Endothelial cell of umbilical vein (primary cell): ENCODE measurements at regions not wholly inside any gene's neighbourhood (a gene's known extent, or its start where the extent isn't known, plus 50 kb on each side); places are given as distances from the start of the nearest gene placed in this dataset.
A peak's percentile ranks its signal among the peaks of the same experiment; 100 is the strongest.

Experiments
- BruUV-seq: library from RNA; stranded (reverse); fragments of 400-500 nt; replicated peaks from 2 replicates; lab custom pipeline; 2021; lab: Mats Ljungman, UMichigan
- CTCF ChIA-PET: fragments of 300-600, 350-600 bp; sonication (Branson Sonifier 250); formaldehyde crosslinking; loops from one replicate; lab custom pipeline; 2021; ENCODE audit warnings: antibody characterized with exemption, inconsistent platforms; lab: Charles Lee
- POLR2A ChIA-PET: fragments of 300-600, 350-600 bp; sonication (Branson Sonifier 250); formaldehyde crosslinking; loops from one replicate; lab custom pipeline; 2021; ENCODE audit warnings: antibody characterized with exemption, inconsistent platforms; lab: Charles Lee
- DNase-seq: peaks from one replicate; pipeline ENCODE4 v3.0.0-alpha.2; 2011; ENCODE audit warnings: low read depth, low spot score
- FAIRE-seq: peaks from 2 replicates; lab custom pipeline; 2011; peaks lifted over from hg19 to GRCh38; lab: Jason Lieb, UNC
- H2AFZ ChIP-seq: 2 replicates; pipeline ENCODE4 v1.6.0; 2012; ENCODE audit warnings: low read depth, low read length, control low read depth, inconsistent platforms
- H3K27ac ChIP-seq: 2 replicates; pipeline ENCODE4 v1.5.1; 2011; ENCODE audit warnings: low read depth, mild to moderate bottlenecking, control low read depth, low read length, moderate library complexity; ENCODE audit not compliant: insufficient read depth
- H3K27me3 ChIP-seq, 2 experiments: 2 replicates each; pipeline versions ENCODE4 v1.6.0 to v1.6.1; 2011; ENCODE audit warnings: low read length in 2 of 2, mixed read lengths in 1 of 2; ENCODE audit not compliant: control insufficient read depth in 2 of 2, insufficient read depth in 2 of 2
- H3K36me3 ChIP-seq, 2 experiments: 2 replicates in 1 of 2; 3 replicates in 1 of 2; pipeline ENCODE4 v1.5.1; 2011; ENCODE audit warnings: low read length in 2 of 2, mild to moderate bottlenecking in 1 of 2, moderate library complexity in 1 of 2; ENCODE audit not compliant: control insufficient read depth in 2 of 2, insufficient read depth in 2 of 2; ENCODE audit errors: extremely low read depth in 1 of 2
- H3K4me1 ChIP-seq: 3 replicates; pipeline ENCODE4 v1.5.1; 2011; ENCODE audit warnings: mild to moderate bottlenecking, low read length; ENCODE audit not compliant: control insufficient read depth, insufficient read depth; ENCODE audit errors: extremely low read depth
- H3K4me2 ChIP-seq: 2 replicates; pipeline ENCODE4 v1.6.1; 2011; ENCODE audit warnings: low read length, control low read depth, mixed read lengths; ENCODE audit not compliant: insufficient read depth
- H3K4me3 ChIP-seq, 3 experiments: fragments of 200-600 bp in 1 of 3; sonication (generic), shearing (Covaris generic) in 1 of 3; replicated peaks in 1 of 3; 2 replicates each; pipeline ENCODE4 v1.5.1; 2011 to 2016; ENCODE audit warnings: control low read depth in 3 of 3, low read length in 3 of 3, mild to moderate bottlenecking in 2 of 3, inconsistent platforms in 1 of 3, low read depth in 1 of 3, moderate library complexity in 1 of 3; ENCODE audit not compliant: insufficient read depth in 1 of 3
- H3K79me2 ChIP-seq: 2 replicates; pipeline ENCODE4 v1.6.0; 2012; ENCODE audit warnings: low read length, inconsistent platforms; ENCODE audit not compliant: control insufficient read depth, insufficient read depth
- H3K9ac ChIP-seq: replicated peaks from 2 replicates; pipeline ENCODE3; 2011; ENCODE audit warnings: low read length, control low read depth; ENCODE audit not compliant: insufficient read depth; ENCODE audit errors: extremely low read depth
- H3K9me1 ChIP-seq: replicated peaks from 3 replicates; pipeline ENCODE4 v1.6.0; 2011; ENCODE audit warnings: mild to moderate bottlenecking, low read length; ENCODE audit not compliant: control insufficient read depth, insufficient read depth; ENCODE audit errors: extremely low read depth
- H3K9me3 ChIP-seq: replicated peaks from 2 replicates; pipeline ENCODE4 v1.5.1; 2012; ENCODE audit warnings: low read length, inconsistent platforms; ENCODE audit not compliant: control insufficient read depth, insufficient read depth
- H4K20me1 ChIP-seq: replicated peaks from 2 replicates; pipeline ENCODE3; 2011; ENCODE audit warnings: mild to moderate bottlenecking, low read length; ENCODE audit not compliant: control insufficient read depth, insufficient read depth; ENCODE audit errors: extremely low read depth
- CTCF ChIP-seq, 2 donors: IDR thresholded peaks; 1 replicate in 1 of 2; 2 replicates in 1 of 2; pipeline ENCODE4 v1.5.1; 2011; ENCODE audit warnings: low read length in 2 of 2, mild to moderate bottlenecking in 2 of 2, moderate library complexity in 2 of 2, control low read depth in 1 of 2, inconsistent platforms in 1 of 2, low read depth in 1 of 2; ENCODE audit not compliant: insufficient read depth in 1 of 2; ENCODE audit errors: extremely low read depth in 1 of 2
- EZH2 ChIP-seq: IDR thresholded peaks from 2 replicates; pipeline ENCODE4 v1.6.1; 2012; ENCODE audit warnings: borderline replicate concordance, low read depth, mild to moderate bottlenecking, moderate library complexity, low read length, inconsistent platforms; ENCODE audit not compliant: severe bottlenecking
- FOS ChIP-seq: IDR thresholded peaks from 2 replicates; pipeline ENCODE4 v1.6.1; 2011; ENCODE audit warnings: mild to moderate bottlenecking, low read length, moderate library complexity, borderline replicate concordance; ENCODE audit not compliant: insufficient read depth
- GATA2 ChIP-seq: IDR thresholded peaks from 2 replicates; pipeline ENCODE4 v1.7.0; 2011; ENCODE audit warnings: low read depth, mild to moderate bottlenecking, moderate library complexity, mixed read lengths, low read length; ENCODE audit not compliant: insufficient read length, insufficient read depth
- JUN ChIP-seq: IDR thresholded peaks from 2 replicates; pipeline ENCODE4 v1.6.1; 2011; ENCODE audit warnings: borderline replicate concordance, low read depth; ENCODE audit not compliant: insufficient read length, insufficient read depth
- MAX ChIP-seq: IDR thresholded peaks from 2 replicates; pipeline ENCODE4 v1.6.1; 2011; ENCODE audit not compliant: insufficient read depth, insufficient read length
- MYC ChIP-seq: IDR thresholded peaks from one replicate; pipeline ENCODE4 v1.6.1; 2011; ENCODE audit warnings: mild to moderate bottlenecking, low read depth, low read length
- POLR2A ChIP-seq: IDR thresholded peaks from 2 replicates; pipeline ENCODE4 v1.6.1; 2012; ENCODE audit warnings: low read depth, mild to moderate bottlenecking, control low read depth, low read length
- POLR2AphosphoS5 ChIP-seq: IDR thresholded peaks from 2 replicates; pipeline ENCODE4 v1.6.1; 2012; ENCODE audit warnings: low read depth, mild to moderate bottlenecking, control low read depth, low read length, moderate library complexity; ENCODE audit not compliant: insufficient read depth
- dilution Hi-C: fragments of 300-500 bp; cut with MboI; formaldehyde crosslinking; loops from one replicate; pipeline ENCODE4 v1.15.0; 2019; ENCODE audit warnings: low sequenced_read_pairs; ENCODE audit not compliant: extremely low pct_ligation_motif_present
- intact Hi-C: fragments of 100-400 bp; cut with micrococcal nuclease; formaldehyde crosslinking; loops from one replicate; pipeline ENCODE4 v1.10.0; 2022

- no peak overlapping the region for H3K9ac ChIP-seq
- H3K79me2 ChIP-seq, result no peaks in the 10 kb centered on the region
- H3K4me3 ChIP-seq, result no peak overlapping the region
- TF ChIP-seq CTCF (IDR thresholded peaks at IDR 0.05; ENCODE audit: extremely low read depth in 1 of 2, insufficient read depth in 1 of 2, low read depth in 1 of 2, low read length in 2 of 2) (no peak), POLR2A (no peak), JUN (no peak), FOS (no peak), MAX (no peak), GATA2 (no peak), MYC (no peak), POLR2AphosphoS5 (no peak), EZH2 (no peak)
- POLR2A ChIA-PET, result interaction anchor here (0.5 to 1.8 kb wide), 5 partner anchors 15 to 147 kb away, joined by 3 to 6 read pairs (median 4); partner anchors contain the start of gene MAML3
- FAIRE-seq (no peak), DNase-seq (peak; percentile 29)
- no peaks in the 10 kb centered on the region for H3K27me3 ChIP-seq
- H3K36me3 ChIP-seq, result no peaks in the 10 kb centered on the region
- CTCF ChIA-PET, result interaction anchor here (0.8 to 2.9 kb wide), 13 partner anchors 8 to 581 kb away, joined by 3 to 11 read pairs (median 5); partner anchors contain the start of gene MAML3
- no peak overlapping the region for H3K27ac ChIP-seq
- no peaks in the 10 kb centered on the region for H3K9me3 ChIP-seq
- dilution Hi-C loops, result no loop called here
- no TSS peak for BruUV-seq
- H2AFZ ChIP-seq, result peak overlapping the region; percentile 48
- H3K4me1 ChIP-seq, result peaks cover 43% of the 10 kb centered on the region
- H3K9me1 ChIP-seq, result no peaks in the 10 kb centered on the region
- intact Hi-C loops, result loop anchor here (5.0 kb wide), 1 partner anchor 146 kb away; no protein-coding TSS in a partner anchor
- H3K4me2 ChIP-seq, result no peak overlapping the region
- no peaks in the 10 kb centered on the region for H4K20me1 ChIP-seq
Measured at GRCh38 chr4:140238351-140239056, 84.5 kb upstream of the MAML3 start.
